ENCODE measurements at regions not wholly inside any gene's neighbourhood (a gene's known extent, or its start where the extent isn't known, plus 50 kb on each side); places are given as distances from the start of the nearest gene placed in this dataset.

GRCh38 chr16:85266857-85267256 is 154.6 kb upstream of the CIBAR2 start:
- TF ChIP-seq CTCF (conservative IDR thresholded peaks at IDR 0.05) (no peak), EZH2 (IDR thresholded peaks at IDR 0.05; ENCODE audit: low read depth) (no peak)

All from PC-9 (cell line).